SK-N-SH (cell line): ENCODE measurements at regions not wholly inside any gene's neighbourhood (a gene's known extent, or its start where the extent isn't known, plus 50 kb on each side); places are given as distances from the start of the nearest gene placed in this dataset.

Experiments
- CTCF ChIA-PET: fragments of 300-600, 350-600 bp; formaldehyde crosslinking; extraction: SDS; loops from one replicate; lab custom pipeline; 2021; lab: Yijun Ruan, JAX
- POLR2A ChIA-PET: fragments of 350-600 bp; sonication (Branson Sonifier 250); formaldehyde crosslinking; extraction: SDS; loops from one replicate; lab custom pipeline; 2020; ENCODE audit warnings: antibody characterized with exemption, inconsistent platforms; lab: Yijun Ruan, JAX
- DNase-seq: peaks from one replicate; pipeline ENCODE4 v3.0.0; 2012
- H2AFZ ChIP-seq: fragments of 200-600 bp; sonication (generic); 2 replicates; pipeline ENCODE4 v1.8.1; 2016; ENCODE audit warnings: antibody characterized with exemption, mild to moderate bottlenecking, low read depth
- H3F3A ChIP-seq: fragments of 200-600 bp; sonication (generic); replicated peaks from 2 replicates; pipeline ENCODE3; 2016; ENCODE audit warnings: antibody characterized with exemption, mild to moderate bottlenecking; ENCODE audit not compliant: insufficient read depth
- H3K27ac ChIP-seq, 2 experiments: fragments of 200-500 bp in 1 of 2; fragments of 200-600 bp in 1 of 2; sonication (Bioruptor generic) in 1 of 2; sonication (generic), shearing (Covaris generic) in 1 of 2; 2 replicates each; pipeline versions ENCODE4 v1.5.1 to v1.6.1; 2014 to 2016; ENCODE audit warnings: low read depth in 2 of 2, inconsistent platforms in 1 of 2, low read length in 1 of 2, mild to moderate bottlenecking in 1 of 2, mixed read lengths in 1 of 2
- H3K27me3 ChIP-seq: fragments of 200-600 bp; sonication (generic), shearing (Covaris generic); 2 replicates; pipeline ENCODE4 v1.6.1; 2016; ENCODE audit warnings: mixed run types; ENCODE audit not compliant: insufficient read depth
- H3K36me3 ChIP-seq, 2 experiments: fragments of 200-500 bp in 1 of 2; fragments of 200-600 bp in 1 of 2; sonication (Bioruptor generic) in 1 of 2; sonication (generic) in 1 of 2; replicated peaks in 1 of 2; 2 replicates each; pipeline versions ENCODE3 to v1.5.1; 2014 to 2016; ENCODE audit warnings: low read length in 1 of 2, mild to moderate bottlenecking in 1 of 2; ENCODE audit not compliant: insufficient read depth in 2 of 2, control insufficient read depth in 1 of 2
- H3K4me1 ChIP-seq, 2 experiments: fragments of 200-500 bp in 1 of 2; fragments of 200-600 bp in 1 of 2; sonication (Bioruptor generic) in 1 of 2; sonication (generic), shearing (Covaris generic) in 1 of 2; 2 replicates each; pipeline versions ENCODE4 v1.5.1 to v1.6.1; 2014 to 2016; ENCODE audit warnings: low read depth in 1 of 2, low read length in 1 of 2, mixed run types in 1 of 2; ENCODE audit not compliant: insufficient read depth in 2 of 2, control insufficient read depth in 1 of 2
- H3K4me2 ChIP-seq: fragments of 200-600 bp; sonication (generic), shearing (Covaris generic); 2 replicates; pipeline ENCODE4 v1.6.1; 2017; ENCODE audit warnings: mixed run types
- H3K4me3 ChIP-seq, 2 experiments: fragments of 200-500 bp in 1 of 2; fragments of 200-600 bp in 1 of 2; sonication (Bioruptor generic) in 1 of 2; sonication (generic), shearing (Covaris generic) in 1 of 2; 2 replicates each; pipeline versions ENCODE4 v1.5.1 to v1.8.1; 2014 to 2016; ENCODE audit warnings: low read depth in 2 of 2, inconsistent platforms in 1 of 2, low read length in 1 of 2, mild to moderate bottlenecking in 1 of 2, mixed read lengths in 1 of 2, moderate library complexity in 1 of 2
- H3K79me2 ChIP-seq: fragments of 200-600 bp; sonication (generic); 2 replicates; pipeline ENCODE4 v1.8.1; 2017; ENCODE audit warnings: mild to moderate bottlenecking; ENCODE audit not compliant: insufficient read depth
- H3K9ac ChIP-seq: fragments of 200-600 bp; sonication (generic); 2 replicates; pipeline ENCODE4 v1.6.1; 2017; ENCODE audit warnings: mixed run types
- H3K9me2 ChIP-seq: fragments of 200-600 bp; sonication (generic); 2 replicates; pipeline ENCODE4 v1.6.1; 2017; ENCODE audit warnings: mixed run types
- H3K9me3 ChIP-seq: fragments of 200-600 bp; sonication (generic); 2 replicates; pipeline ENCODE4 v1.6.1; 2017; ENCODE audit warnings: mixed run types, mild to moderate bottlenecking, moderate library complexity
- H4K20me1 ChIP-seq: fragments of 200-600 bp; sonication (generic); 2 replicates; pipeline ENCODE4 v1.6.1; 2017; ENCODE audit warnings: mild to moderate bottlenecking, mixed run types; ENCODE audit not compliant: insufficient read depth
- ELF1 ChIP-seq: IDR thresholded peaks from 2 replicates; pipeline ENCODE4 v1.4.0; 2012
- EP300 ChIP-seq, 2 experiments: IDR thresholded peaks; 2 replicates each; pipeline versions ENCODE4 v1.4.0 to v1.6.1; 2012; ENCODE audit warnings: borderline replicate concordance in 1 of 2, low read depth in 1 of 2, low read length in 1 of 2
- FOSL2 ChIP-seq: IDR thresholded peaks from 2 replicates; pipeline ENCODE4 v1.4.0; 2012; ENCODE audit warnings: low read depth, mild to moderate bottlenecking, moderate library complexity, borderline replicate concordance
- FOXM1 ChIP-seq: IDR thresholded peaks from 2 replicates; pipeline ENCODE4 v1.4.0; 2012; ENCODE audit warnings: low read depth, mild to moderate bottlenecking
- JUND ChIP-seq: IDR thresholded peaks from 2 replicates; pipeline ENCODE4 v1.4.0; 2012
- MXI1 ChIP-seq: IDR thresholded peaks from 2 replicates; pipeline ENCODE4 v1.6.1; 2012; ENCODE audit warnings: mild to moderate bottlenecking, low read depth, low read length, improper control_type of control experiment
- NFIC ChIP-seq: IDR thresholded peaks from 2 replicates; pipeline ENCODE4 v1.4.0; 2012; ENCODE audit warnings: borderline replicate concordance
- NRF1 ChIP-seq: IDR thresholded peaks from 2 replicates; pipeline ENCODE4 v1.6.1; 2012; ENCODE audit warnings: low read depth, mild to moderate bottlenecking, low read length
- PBX3 ChIP-seq: IDR thresholded peaks from 2 replicates; pipeline ENCODE4; 2012
- POLR2AphosphoS5 ChIP-seq: IDR thresholded peaks from 2 replicates; pipeline ENCODE4 v1.6.1; 2012; ENCODE audit warnings: low read depth, low read length
- RCOR1 ChIP-seq: fragments of 150-350 bp; IDR thresholded peaks from 2 replicates; pipeline ENCODE4 v1.6.1; 2017; ENCODE audit warnings: antibody characterized with exemption, low read length
- RFX5 ChIP-seq: IDR thresholded peaks from 2 replicates; pipeline ENCODE4 v1.6.1; 2012; ENCODE audit warnings: mild to moderate bottlenecking, improper control_type of control experiment, low read length
- RXRA ChIP-seq: IDR thresholded peaks from 2 replicates; pipeline ENCODE4 v1.4.0; 2012; ENCODE audit warnings: low read depth, mild to moderate bottlenecking, borderline replicate concordance
- SIN3A ChIP-seq: IDR thresholded peaks from 2 replicates; pipeline ENCODE4 v1.6.1; 2012; ENCODE audit warnings: low read depth, mild to moderate bottlenecking, low read length, moderate library complexity, borderline replicate concordance
- TCF12 ChIP-seq: IDR thresholded peaks from 2 replicates; pipeline ENCODE4 v1.4.0; 2012
- USF2 ChIP-seq: fragments of 150-350 bp; IDR thresholded peaks from 2 replicates; pipeline ENCODE4 v1.6.1; 2017; ENCODE audit warnings: antibody characterized with exemption, low read length, low read depth, borderline replicate concordance
- whole genome bisulfite sequencing: methylation state at CpG from one replicate; pipeline ENCODE4 v1.1.6; 2017; ENCODE audit warnings: low lambda C conversion rate; 5-methylcytosine and 5-hydroxymethylcytosine counted together
- TF ChIP-seq, protein P1 (sequence below): IDR thresholded peaks from 2 replicates; pipeline ENCODE4 v1.4.0; 2012; ENCODE audit warnings: low read depth

DNA sequence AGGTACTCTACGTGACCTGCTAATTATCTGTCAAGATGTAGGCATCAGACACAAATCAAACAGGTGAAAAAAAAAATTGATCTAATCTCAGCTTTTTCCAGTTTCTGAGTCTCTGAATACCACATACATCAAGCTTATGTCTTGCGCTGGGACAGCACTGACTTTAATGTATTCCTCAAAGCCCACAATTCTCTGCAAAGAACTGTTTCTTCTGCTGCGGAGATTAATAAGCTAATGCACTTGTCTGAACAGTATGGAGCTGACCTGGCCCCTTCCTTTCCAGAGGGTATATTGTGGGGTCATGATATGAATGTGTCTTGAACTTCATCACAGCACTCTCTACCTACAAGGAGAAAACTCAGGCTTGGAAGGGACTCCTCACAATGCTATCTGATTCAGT is 87.8 kb downstream of the FOXB1 start:
- Histone ChIP-seq H3K79me2 (no peaks in the 10 kb centered on the region), H3K27me3 (peaks cover 13% of the 10 kb centered on the region; the same call in 1 of the 2 replicates), H3K36me3 (no peaks in the 10 kb centered on the region), H3F3A (no peaks in the 10 kb centered on the region), H3K9me2 (no peaks in the 10 kb centered on the region), H3K4me3 (no peak overlapping the region), H2AFZ (no peak overlapping the region), H3K4me1 (no peaks in the 10 kb centered on the region), H4K20me1 (no peaks in the 10 kb centered on the region), H3K9ac (no peak overlapping the region), H3K9me3 (no peaks in the 10 kb centered on the region), H3K27ac (no peak overlapping the region), H3K4me2 (no peak overlapping the region)
- TF ChIP-seq SIN3A (no peak), JUND (no peak), ELF1 (no peak), NFIC (no peak), USF2 (no peak), RFX5 (no peak), TCF12 (no peak)
- TF ChIP-seq, protein P1, sequence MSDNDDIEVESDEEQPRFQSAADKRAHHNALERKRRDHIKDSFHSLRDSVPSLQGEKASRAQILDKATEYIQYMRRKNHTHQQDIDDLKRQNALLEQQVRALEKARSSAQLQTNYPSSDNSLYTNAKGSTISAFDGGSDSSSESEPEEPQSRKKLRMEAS, result no peak
- ChIA-PET POLR2A (no interaction called here), CTCF (no interaction called here)
- no peak for DNase-seq
- WGBS, result 19% methylated on average over 3 of the region's 3 CpGs

DNA sequence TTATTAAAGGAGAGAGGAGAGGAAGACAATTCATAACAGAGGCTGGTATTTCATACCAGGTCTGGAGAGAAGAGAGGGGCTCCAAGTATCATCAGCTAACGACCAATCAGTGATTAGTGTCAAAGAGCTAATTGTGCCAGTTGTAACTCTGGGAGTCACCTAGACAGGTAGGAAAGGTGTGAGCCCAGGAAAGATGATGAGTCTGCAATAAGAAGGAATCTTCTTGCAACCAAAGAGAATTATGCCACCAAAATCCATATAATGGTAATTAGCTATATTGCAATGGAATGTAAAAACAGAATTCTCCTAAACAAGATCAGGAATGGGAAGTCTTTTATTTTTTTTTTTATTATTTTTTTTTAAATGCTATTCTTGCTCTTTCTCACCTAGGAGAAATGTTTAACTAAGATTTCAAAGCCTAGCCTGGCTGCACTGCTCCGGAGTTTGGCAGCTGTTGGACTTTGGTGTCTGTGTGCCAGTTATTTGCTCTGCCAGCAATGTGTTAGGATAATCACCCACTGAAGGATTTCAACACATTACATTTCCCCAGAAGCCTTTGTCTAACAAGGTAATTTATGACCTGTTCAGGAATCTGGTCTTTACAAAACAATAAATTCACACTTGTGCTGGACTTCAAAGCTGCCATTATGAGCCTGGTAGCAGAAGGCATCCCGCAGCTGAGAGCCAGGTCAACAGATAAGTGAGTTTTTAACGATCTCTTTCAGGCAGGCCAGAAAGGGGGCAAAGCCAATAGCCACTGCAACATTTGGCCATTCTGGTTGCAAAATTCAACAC is 89.4 kb downstream of the FOXB1 start:
- DNase-seq, result no peak
- Histone ChIP-seq H2AFZ (no peak overlapping the region), H3K27me3 (peaks cover 13% of the 10 kb centered on the region; the same call in 1 of the 2 replicates), H4K20me1 (no peaks in the 10 kb centered on the region), H3K27ac (no peak overlapping the region), H3K4me3 (no peak overlapping the region), H3K36me3 (no peaks in the 10 kb centered on the region), H3F3A (no peaks in the 10 kb centered on the region), H3K9me3 (no peaks in the 10 kb centered on the region), H3K9me2 (no peaks in the 10 kb centered on the region), H3K4me2 (no peak overlapping the region), H3K4me1 (no peaks in the 10 kb centered on the region), H3K79me2 (no peaks in the 10 kb centered on the region), H3K9ac (no peak overlapping the region)
- POLR2A ChIA-PET, result no interaction called here
- CTCF ChIA-PET, result no interaction called here
- WGBS, result 6% methylated on average over 4 of the region's 4 CpGs
- no peak for TF ChIP-seq MXI1
- no peak for TF ChIP-seq RCOR1
- no peak for TF ChIP-seq POLR2AphosphoS5
- no peak for TF ChIP-seq FOXM1
- TF ChIP-seq SIN3A, result no peak
- TF ChIP-seq RXRA, result no peak
- TF ChIP-seq PBX3, result no peak
- no peak for TF ChIP-seq NRF1
- no peak for TF ChIP-seq FOSL2
- no peak for TF ChIP-seq EP300 (IDR thresholded peaks at IDR 0.05; ENCODE audit: borderline replicate concordance in 1 of 2, low read depth in 1 of 2, low read length in 1 of 2)
